ENCODE measurements at regions not wholly inside any gene's neighbourhood (a gene's known extent, or its start where the extent isn't known, plus 50 kb on each side); places are given as distances from the start of the nearest gene placed in this dataset.

DNA sequence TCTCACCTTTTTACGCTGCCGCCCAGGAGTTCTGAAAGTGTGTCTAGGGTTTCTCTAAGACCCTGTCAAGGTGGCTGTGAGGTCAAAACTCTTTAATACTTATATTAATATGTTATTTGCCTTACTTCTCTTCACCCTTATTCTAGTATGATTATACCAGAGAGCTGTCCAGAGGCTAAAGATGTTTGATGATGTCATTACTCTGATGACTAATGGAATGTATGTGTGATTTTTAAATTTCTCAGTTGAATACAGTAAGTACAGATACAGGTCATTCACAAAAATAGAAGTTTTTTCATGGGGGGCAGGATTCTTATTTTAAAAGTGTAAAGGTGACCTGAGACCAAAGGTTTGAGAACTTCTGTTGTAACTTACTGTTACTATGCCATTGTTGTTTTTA lies 150.6 kb upstream of the FOXP2 start:
- DNase-seq (ENCODE audit: extremely low spot score, unreplicated experiment) = no peak
- TF ChIP-seq, protein P1, sequence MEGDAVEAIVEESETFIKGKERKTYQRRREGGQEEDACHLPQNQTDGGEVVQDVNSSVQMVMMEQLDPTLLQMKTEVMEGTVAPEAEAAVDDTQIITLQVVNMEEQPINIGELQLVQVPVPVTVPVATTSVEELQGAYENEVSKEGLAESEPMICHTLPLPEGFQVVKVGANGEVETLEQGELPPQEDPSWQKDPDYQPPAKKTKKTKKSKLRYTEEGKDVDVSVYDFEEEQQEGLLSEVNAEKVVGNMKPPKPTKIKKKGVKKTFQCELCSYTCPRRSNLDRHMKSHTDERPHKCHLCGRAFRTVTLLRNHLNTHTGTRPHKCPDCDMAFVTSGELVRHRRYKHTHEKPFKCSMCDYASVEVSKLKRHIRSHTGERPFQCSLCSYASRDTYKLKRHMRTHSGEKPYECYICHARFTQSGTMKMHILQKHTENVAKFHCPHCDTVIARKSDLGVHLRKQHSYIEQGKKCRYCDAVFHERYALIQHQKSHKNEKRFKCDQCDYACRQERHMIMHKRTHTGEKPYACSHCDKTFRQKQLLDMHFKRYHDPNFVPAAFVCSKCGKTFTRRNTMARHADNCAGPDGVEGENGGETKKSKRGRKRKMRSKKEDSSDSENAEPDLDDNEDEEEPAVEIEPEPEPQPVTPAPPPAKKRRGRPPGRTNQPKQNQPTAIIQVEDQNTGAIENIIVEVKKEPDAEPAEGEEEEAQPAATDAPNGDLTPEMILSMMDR (IDR thresholded peaks at IDR 0.05) = no peak
- no peak overlapping the region for H3K27ac Mint-ChIP-seq (ENCODE audit: unreplicated experiment)
- peaks cover 12% of the 10 kb centered on the region for H3K4me1 Mint-ChIP-seq (ENCODE audit: unreplicated experiment)
- H3K36me3 Mint-ChIP-seq (ENCODE audit: unreplicated experiment) = peaks cover 2% of the 10 kb centered on the region
- H3K4me3 Mint-ChIP-seq (ENCODE audit: unreplicated experiment) = no peak overlapping the region
- H3K9me3 Mint-ChIP-seq (ENCODE audit: unreplicated experiment) = peaks cover 6% of the 10 kb centered on the region
- H3K27me3 Mint-ChIP-seq (ENCODE audit: unreplicated experiment) = no peaks in the 10 kb centered on the region

DNA sequence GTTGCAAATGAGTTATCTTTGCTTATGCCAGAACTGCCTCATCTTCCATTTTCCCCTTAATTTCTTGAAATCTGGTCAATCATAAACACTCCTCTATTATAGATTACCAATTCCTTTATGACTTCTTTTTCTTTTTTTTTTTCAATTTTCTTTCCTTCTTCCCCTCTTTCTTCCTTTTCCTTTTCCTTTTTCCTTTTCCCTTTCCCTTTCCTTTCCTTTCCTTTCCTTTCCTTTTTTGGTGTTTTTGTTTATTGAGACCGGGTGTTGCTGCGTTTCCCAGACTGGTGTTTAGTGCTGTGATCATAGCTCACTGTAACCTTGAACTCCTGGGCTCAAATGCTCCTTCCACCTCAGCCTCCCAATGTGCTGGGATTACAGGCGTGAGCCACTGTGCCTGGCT lies 151.4 kb upstream of the FOXP2 start:
- H3K27ac Mint-ChIP-seq (ENCODE audit: unreplicated experiment) = no peak overlapping the region
- no peak for DNase-seq (ENCODE audit: extremely low spot score, unreplicated experiment)
- H3K4me1 Mint-ChIP-seq (ENCODE audit: unreplicated experiment) = peaks cover 11% of the 10 kb centered on the region
- no peak overlapping the region for H3K4me3 Mint-ChIP-seq (ENCODE audit: unreplicated experiment)
- H3K27me3 Mint-ChIP-seq (ENCODE audit: unreplicated experiment) = no peaks in the 10 kb centered on the region
- H3K9me3 Mint-ChIP-seq (ENCODE audit: unreplicated experiment) = peaks cover 5% of the 10 kb centered on the region
- peaks cover 2% of the 10 kb centered on the region for H3K36me3 Mint-ChIP-seq (ENCODE audit: unreplicated experiment)
- TF ChIP-seq, protein P1 (IDR thresholded peaks at IDR 0.05) = no peak

DNA sequence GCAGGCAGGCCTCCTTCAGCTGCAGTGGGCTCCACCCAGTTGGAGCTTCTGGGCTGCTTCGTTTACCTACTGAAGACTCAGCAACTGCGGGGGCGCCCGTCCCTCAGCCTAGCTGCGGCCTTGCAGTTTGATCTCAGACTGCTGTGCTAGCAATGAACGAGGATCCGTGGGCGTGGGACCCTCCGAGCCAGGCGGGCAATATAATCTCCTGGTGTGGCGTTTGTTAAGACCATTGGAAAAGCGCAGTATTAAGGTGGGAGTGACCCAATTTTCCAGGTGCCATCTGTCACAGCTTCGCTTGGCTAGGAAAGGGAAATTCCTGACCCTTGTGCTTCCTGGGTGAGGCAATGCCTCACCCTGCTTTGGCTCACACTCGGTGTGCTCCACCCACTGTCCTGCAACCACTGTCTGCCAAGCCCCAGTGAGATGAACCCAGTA lies 159.2 kb upstream of the FOXP2 start:
- TF ChIP-seq, protein P1 (IDR thresholded peaks at IDR 0.05) = no peak
- Mint-ChIP-seq H3K4me3 (ENCODE audit: unreplicated experiment) (no peak overlapping the region), H3K4me1 (ENCODE audit: unreplicated experiment) (peaks cover 8% of the 10 kb centered on the region), H3K36me3 (ENCODE audit: unreplicated experiment) (peaks cover 5% of the 10 kb centered on the region), H3K27me3 (ENCODE audit: unreplicated experiment) (no peaks in the 10 kb centered on the region), H3K9me3 (ENCODE audit: unreplicated experiment) (peaks cover 8% of the 10 kb centered on the region), H3K27ac (ENCODE audit: unreplicated experiment) (no peak overlapping the region)
- no peak for DNase-seq (ENCODE audit: extremely low spot score, unreplicated experiment)

DNA sequence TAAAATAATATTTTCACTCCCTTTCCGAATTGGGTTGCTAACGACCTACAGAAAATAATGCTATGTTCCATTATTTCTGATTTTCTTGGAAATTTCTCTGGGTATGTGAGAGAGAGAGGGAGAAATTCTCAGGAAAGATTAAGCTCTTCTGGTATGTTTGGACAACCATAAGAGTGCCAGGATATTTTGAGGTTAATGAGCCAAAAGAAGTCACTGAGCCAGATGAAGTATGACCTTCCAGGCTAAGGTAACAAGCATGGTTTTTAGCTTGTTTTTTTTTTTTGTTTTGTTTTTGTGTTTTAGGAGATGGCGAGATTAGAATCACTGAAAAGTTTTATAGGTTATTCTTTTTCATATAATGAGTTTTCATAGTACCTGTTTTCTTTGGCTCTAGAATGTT lies 171.0 kb upstream of the FOXP2 start:
- Mint-ChIP-seq H3K27me3 (ENCODE audit: unreplicated experiment) (no peaks in the 10 kb centered on the region), H3K9me3 (ENCODE audit: unreplicated experiment) (peaks cover 5% of the 10 kb centered on the region), H3K36me3 (ENCODE audit: unreplicated experiment) (peaks cover 2% of the 10 kb centered on the region), H3K4me1 (ENCODE audit: unreplicated experiment) (peaks cover 14% of the 10 kb centered on the region), H3K4me3 (ENCODE audit: unreplicated experiment) (no peak overlapping the region), H3K27ac (ENCODE audit: unreplicated experiment) (peak overlapping the region; percentile 80)
- DNase-seq (ENCODE audit: extremely low spot score, unreplicated experiment) = no peak
- TF ChIP-seq, protein P1 (IDR thresholded peaks at IDR 0.05) = no peak

DNA sequence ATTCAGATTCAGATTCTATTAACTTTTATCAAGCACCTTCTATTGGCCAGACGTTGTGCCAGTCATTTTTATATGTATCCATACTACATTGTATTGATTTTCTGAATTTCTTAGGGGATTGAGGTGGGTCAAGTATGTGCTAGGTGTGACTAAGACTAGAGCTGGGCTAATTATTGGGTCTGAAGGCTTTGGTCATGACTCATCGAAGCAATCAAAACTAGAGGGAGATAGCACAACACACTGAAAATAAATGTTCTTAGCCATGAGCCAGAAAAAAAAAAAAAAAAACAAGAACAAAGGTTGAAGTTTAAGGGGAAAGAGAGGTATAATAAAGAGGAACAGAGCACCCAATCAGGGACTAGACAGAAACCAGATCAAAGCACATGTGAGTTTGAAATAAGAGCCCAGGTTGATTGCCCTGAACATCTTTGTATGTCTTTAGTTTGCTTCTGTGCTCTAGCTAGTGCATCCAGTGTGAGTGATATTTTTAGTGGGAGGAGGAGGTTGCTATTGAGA lies 171.6 kb upstream of the FOXP2 start:
- Mint-ChIP-seq H3K4me1 (ENCODE audit: unreplicated experiment) (peaks cover 14% of the 10 kb centered on the region), H3K36me3 (ENCODE audit: unreplicated experiment) (peaks cover 2% of the 10 kb centered on the region), H3K9me3 (ENCODE audit: unreplicated experiment) (peaks cover 5% of the 10 kb centered on the region), H3K27me3 (ENCODE audit: unreplicated experiment) (no peaks in the 10 kb centered on the region), H3K27ac (ENCODE audit: unreplicated experiment) (peak overlapping the region; percentile 80), H3K4me3 (ENCODE audit: unreplicated experiment) (no peak overlapping the region)
- DNase-seq (ENCODE audit: extremely low spot score, unreplicated experiment) = no peak
- TF ChIP-seq, protein P1 (IDR thresholded peaks at IDR 0.05) = no peak

Measured in osteocyte (in vitro differentiated cells).